Uterus (tissue), 3 donors: ENCODE measurements at regions not wholly inside any gene's neighbourhood (a gene's known extent, or its start where the extent isn't known, plus 50 kb on each side); places are given as distances from the start of the nearest gene placed in this dataset.

Experiments
- DNase-seq, 2 donors: peaks; one replicate each; pipeline ENCODE4 v3.0.0-alpha.2; 2019 to 2020
- H3K27ac ChIP-seq, 2 donors: fragments of 200-600 bp; sonication (generic); 1 replicate in 1 of 2; 2 replicates in 1 of 2; pipeline ENCODE4 v1.5.1; 2016 to 2018
- H3K27me3 ChIP-seq, 2 donors: fragments of 200-600 bp; sonication (generic); one replicate each; pipeline ENCODE4 v1.5.1; 2018 to 2019; ENCODE audit warnings: control low read depth in 1 of 2
- H3K36me3 ChIP-seq, 2 donors: fragments of 200-600 bp; sonication (generic); one replicate each; pipeline ENCODE4 v1.5.1; 2019; ENCODE audit warnings: control low read depth in 1 of 2
- H3K4me1 ChIP-seq, 2 donors: fragments of 200-600 bp; sonication (generic); one replicate each; pipeline ENCODE4 v1.5.1; 2018 to 2019; ENCODE audit warnings: control low read depth in 1 of 2
- H3K4me3 ChIP-seq, 2 donors: fragments of 200-600 bp; sonication (generic); 1 replicate in 1 of 2; 2 replicates in 1 of 2; pipeline ENCODE4 v1.5.1; 2018 to 2019; ENCODE audit warnings: mild to moderate bottlenecking in 1 of 2
- H3K9me3 ChIP-seq, 2 donors: fragments of 200-600 bp; sonication (generic); one replicate each; pipeline ENCODE4 v1.5.1; 2019; ENCODE audit warnings: control low read depth in 1 of 2
- POLR2A ChIP-seq, 2 donors: fragments of 450-650 bp; IDR thresholded peaks; one replicate each; pipeline ENCODE4 v1.6.1; 2016; ENCODE audit warnings: antibody characterized with exemption in 2 of 2, mild to moderate bottlenecking in 1 of 2, moderate library complexity in 1 of 2
- intact Hi-C: fragments of 100-400 bp; cut with DNase I; formaldehyde crosslinking; loops from one replicate; pipeline ENCODE4 v1.15.1; 2023; ENCODE audit warnings: low total_unique reads
- TF ChIP-seq, protein P1 (sequence below), 4 experiments: fragments of 200-600 bp in 2 of 4; fragments of 450-650 bp in 2 of 4; sonication (generic) in 2 of 4; IDR thresholded peaks; one replicate each; pipeline ENCODE4 v1.5.1; 2016 to 2019; ENCODE audit warnings: antibody characterized with exemption in 4 of 4, mild to moderate bottlenecking in 2 of 4, moderate library complexity in 1 of 4
- donor health status: DM: yes; HTN: yes; CAD: no.

DNA sequence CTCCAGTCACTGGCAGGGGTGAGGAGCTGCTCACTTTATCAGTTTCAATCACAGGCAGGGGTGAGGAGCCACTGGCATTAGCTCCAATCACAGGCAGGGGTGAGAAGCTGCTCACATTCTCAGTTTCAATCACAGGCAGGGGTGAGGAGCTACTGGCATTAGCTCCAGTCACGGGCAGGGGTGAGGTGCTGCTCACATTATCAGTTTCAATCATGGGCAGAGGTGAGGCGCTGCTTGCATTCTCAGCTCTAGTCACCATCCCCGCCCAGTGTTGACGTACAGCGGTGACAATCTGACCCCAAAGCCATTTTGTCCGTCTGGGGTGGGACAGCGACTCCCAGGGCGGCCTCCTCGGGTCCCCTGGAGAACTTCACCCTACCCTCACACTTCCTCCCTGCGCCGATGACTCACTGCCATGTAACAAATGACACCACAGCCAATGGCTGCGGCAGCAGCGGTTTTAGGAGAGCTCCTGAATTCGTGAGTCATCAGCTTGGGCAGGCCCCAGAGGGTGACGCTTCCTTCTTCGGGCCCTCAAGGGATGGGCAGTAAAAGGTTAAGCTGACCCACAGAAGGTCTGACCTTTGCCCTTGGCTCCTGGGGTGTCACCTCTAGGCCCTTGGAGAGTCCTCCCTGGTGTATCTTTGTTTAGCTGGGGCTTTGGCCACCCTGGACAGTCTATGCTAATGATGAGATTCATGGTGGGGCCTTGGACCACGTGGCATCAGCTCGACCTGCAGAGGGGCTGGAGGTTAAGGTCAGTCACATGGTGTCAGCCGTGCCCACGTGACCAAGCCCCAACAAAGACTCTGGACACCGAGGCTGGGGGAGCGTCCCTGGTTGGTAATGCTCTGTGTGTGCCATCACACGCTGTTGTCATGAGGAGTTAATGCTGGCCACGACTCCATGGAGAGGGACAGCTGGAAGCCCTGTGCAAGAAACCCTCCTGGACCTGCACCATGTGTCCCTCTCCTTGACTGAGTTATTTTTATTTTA lies 171.7 kb downstream of the C16orf95 start:
- intact Hi-C loops, result no loop called here
- DNase-seq, result no peak
- Histone ChIP-seq H3K4me1 (no peaks in the 10 kb centered on the region), H3K27ac (no peak overlapping the region), H3K4me3 (no peak overlapping the region), H3K36me3 (no peaks in the 10 kb centered on the region), H3K27me3 (no peaks in the 10 kb centered on the region), H3K9me3 (no peaks in the 10 kb centered on the region)
- TF ChIP-seq, protein P1, sequence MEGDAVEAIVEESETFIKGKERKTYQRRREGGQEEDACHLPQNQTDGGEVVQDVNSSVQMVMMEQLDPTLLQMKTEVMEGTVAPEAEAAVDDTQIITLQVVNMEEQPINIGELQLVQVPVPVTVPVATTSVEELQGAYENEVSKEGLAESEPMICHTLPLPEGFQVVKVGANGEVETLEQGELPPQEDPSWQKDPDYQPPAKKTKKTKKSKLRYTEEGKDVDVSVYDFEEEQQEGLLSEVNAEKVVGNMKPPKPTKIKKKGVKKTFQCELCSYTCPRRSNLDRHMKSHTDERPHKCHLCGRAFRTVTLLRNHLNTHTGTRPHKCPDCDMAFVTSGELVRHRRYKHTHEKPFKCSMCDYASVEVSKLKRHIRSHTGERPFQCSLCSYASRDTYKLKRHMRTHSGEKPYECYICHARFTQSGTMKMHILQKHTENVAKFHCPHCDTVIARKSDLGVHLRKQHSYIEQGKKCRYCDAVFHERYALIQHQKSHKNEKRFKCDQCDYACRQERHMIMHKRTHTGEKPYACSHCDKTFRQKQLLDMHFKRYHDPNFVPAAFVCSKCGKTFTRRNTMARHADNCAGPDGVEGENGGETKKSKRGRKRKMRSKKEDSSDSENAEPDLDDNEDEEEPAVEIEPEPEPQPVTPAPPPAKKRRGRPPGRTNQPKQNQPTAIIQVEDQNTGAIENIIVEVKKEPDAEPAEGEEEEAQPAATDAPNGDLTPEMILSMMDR (IDR thresholded peaks at IDR 0.05), result no peak
- no peak for TF ChIP-seq POLR2A (IDR thresholded peaks at IDR 0.05)

DNA sequence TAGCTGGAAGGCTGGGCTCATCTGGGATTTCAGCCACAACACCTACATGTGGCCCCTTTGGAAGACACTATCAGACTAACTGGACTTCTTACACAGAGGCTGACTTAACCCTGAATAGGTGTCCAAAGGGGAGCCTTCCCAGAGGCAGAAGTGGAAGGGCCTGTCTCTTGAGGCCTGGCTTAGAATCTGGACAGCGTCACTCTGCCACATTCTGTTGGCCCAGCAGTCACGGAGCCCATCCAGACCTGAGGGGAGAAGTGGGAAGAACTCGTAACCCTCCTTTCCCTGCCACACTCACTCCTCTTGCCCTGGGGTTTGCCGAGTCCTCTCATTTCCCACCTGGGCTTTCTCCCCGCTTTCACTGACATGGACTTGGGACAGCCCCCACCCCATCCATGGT lies 170.5 kb downstream of the C16orf95 start:
- no peaks in the 10 kb centered on the region for H3K27me3 ChIP-seq
- H3K4me1 ChIP-seq, result no peaks in the 10 kb centered on the region
- no peak for DNase-seq
- no peak overlapping the region for H3K27ac ChIP-seq
- no peak overlapping the region for H3K4me3 ChIP-seq
- TF ChIP-seq, protein P1 (IDR thresholded peaks at IDR 0.05), result no peak
- no peak for TF ChIP-seq POLR2A (IDR thresholded peaks at IDR 0.05)
- H3K9me3 ChIP-seq, result no peaks in the 10 kb centered on the region
- intact Hi-C loops, result no loop called here
- H3K36me3 ChIP-seq, result no peaks in the 10 kb centered on the region

DNA sequence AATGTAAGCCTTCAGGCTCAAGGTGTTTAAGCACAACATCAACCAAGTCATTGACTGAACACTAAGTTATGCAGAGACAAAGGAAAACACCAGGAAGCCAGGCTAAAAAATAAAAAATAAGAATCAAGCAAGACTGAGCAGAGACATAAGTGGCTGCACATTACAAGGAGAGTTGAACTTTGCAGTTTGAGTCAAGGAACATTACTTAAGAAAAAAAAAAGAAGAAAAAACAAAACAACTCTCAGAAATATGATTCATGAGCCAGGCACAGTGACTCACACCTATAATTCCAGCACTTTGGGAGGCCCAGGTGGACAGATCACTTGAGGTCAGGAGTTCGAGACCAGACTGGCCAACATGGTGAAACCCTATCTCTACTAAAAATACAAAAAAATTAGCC lies 168.1 kb downstream of the C16orf95 start:
- DNase-seq, result no peak
- intact Hi-C loops, result no loop called here
- H3K36me3 ChIP-seq, result no peaks in the 10 kb centered on the region
- no peaks in the 10 kb centered on the region for H3K27me3 ChIP-seq
- no peak overlapping the region for H3K4me3 ChIP-seq
- no peak overlapping the region for H3K27ac ChIP-seq
- no peaks in the 10 kb centered on the region for H3K4me1 ChIP-seq
- no peak for TF ChIP-seq POLR2A (IDR thresholded peaks at IDR 0.05)
- TF ChIP-seq, protein P1 (IDR thresholded peaks at IDR 0.05), result no peak
- H3K9me3 ChIP-seq, result no peaks in the 10 kb centered on the region

DNA sequence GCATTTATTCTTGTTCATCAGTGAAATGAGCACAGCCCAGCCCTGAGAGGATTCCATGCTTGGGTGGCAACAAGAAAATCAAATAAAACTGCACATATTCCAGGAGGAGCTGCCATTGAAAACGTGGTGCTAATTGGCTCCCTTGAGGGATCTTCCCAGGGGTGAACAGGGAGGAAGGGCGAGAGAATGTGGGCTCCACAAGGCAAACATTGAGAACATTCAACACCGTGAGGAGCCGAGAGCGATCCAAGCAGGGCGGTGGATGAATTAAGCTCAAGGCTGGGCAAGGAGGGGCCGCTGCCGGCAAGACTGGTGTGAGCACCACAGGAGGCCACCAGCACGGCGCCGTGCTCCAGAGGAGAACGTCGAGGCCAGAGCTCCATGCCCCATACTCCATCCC lies 166.9 kb downstream of the C16orf95 start:
- Histone ChIP-seq H3K27ac (no peak overlapping the region), H3K36me3 (no peaks in the 10 kb centered on the region), H3K9me3 (no peaks in the 10 kb centered on the region), H3K4me1 (no peaks in the 10 kb centered on the region), H3K27me3 (no peaks in the 10 kb centered on the region), H3K4me3 (no peak overlapping the region)
- DNase-seq, result no peak
- TF ChIP-seq, protein P1 (IDR thresholded peaks at IDR 0.05), result no peak
- no peak for TF ChIP-seq POLR2A (IDR thresholded peaks at IDR 0.05)
- intact Hi-C loops, result no loop called here

DNA sequence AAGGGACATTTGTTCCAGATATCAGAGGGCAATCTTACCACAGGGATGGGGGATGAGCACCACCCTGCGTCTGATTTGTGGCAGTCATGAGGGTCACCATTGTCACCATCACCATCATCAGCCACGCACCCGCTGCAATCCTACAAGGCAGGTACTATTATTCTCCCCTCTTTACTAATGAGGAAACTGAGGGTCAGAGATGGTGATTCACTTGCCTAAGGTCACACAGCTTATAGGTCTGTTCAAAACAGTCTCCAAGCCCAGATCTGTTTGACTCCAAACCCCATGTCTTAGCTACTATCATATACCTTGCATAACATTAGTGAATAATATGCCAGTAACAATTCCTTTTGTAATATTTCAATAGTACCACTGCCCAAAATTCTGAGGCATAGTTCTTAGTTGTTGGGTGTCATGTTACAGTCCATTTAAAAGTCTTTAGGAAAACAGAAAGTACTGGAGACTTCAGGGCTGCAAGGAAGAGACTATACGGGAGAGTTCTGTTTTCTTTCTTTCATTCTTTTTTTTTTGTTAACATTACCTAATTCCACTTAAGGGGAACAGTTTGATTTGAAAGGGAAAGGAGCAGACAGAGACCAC lies 166.4 kb downstream of the C16orf95 start:
- TF ChIP-seq POLR2A (IDR thresholded peaks at IDR 0.05), result no peak
- TF ChIP-seq, protein P1 (IDR thresholded peaks at IDR 0.05), result no peak
- Histone ChIP-seq H3K4me3 (no peak overlapping the region), H3K27ac (no peak overlapping the region), H3K36me3 (no peaks in the 10 kb centered on the region), H3K4me1 (no peaks in the 10 kb centered on the region), H3K9me3 (no peaks in the 10 kb centered on the region), H3K27me3 (no peaks in the 10 kb centered on the region)
- DNase-seq, result no peak
- intact Hi-C loops, result no loop called here
